ENCODE measurements at regions not wholly inside any gene's neighbourhood (a gene's known extent, or its start where the extent isn't known, plus 50 kb on each side); places are given as distances from the start of the nearest gene placed in this dataset.

DNA sequence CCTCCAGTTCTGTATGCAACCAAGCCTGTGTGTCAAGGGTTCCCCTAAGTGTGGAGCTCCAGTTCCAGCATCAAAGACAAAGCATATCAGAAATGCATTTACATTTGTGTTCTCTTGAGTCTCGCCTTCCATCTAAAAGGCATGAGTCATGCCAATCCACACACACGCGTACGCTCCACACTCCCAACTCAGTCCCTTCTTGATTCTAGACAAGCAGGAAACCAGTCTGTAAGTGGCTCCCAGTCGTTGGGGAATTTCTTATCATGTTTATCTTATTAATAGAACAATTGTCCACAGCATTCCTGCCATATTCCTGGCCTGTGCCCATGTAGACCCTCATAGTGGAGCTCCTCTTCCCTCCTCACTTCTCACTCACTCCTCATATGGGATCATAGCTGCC, 86.4 kb upstream of the SLC35G4 start:
- TF ChIP-seq, protein P1, sequence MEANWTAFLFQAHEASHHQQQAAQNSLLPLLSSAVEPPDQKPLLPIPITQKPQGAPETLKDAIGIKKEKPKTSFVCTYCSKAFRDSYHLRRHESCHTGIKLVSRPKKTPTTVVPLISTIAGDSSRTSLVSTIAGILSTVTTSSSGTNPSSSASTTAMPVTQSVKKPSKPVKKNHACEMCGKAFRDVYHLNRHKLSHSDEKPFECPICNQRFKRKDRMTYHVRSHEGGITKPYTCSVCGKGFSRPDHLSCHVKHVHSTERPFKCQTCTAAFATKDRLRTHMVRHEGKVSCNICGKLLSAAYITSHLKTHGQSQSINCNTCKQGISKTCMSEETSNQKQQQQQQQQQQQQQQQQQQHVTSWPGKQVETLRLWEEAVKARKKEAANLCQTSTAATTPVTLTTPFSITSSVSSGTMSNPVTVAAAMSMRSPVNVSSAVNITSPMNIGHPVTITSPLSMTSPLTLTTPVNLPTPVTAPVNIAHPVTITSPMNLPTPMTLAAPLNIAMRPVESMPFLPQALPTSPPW (CRISPR knock-in tag; IDR thresholded peaks at IDR 0.05): no peak
- TF ChIP-seq CBX5 (IDR thresholded peaks at IDR 0.05; ENCODE audit: borderline replicate concordance, low read depth): no peak
- TF ChIP-seq SIN3A (IDR thresholded peaks at IDR 0.05; ENCODE audit: borderline replicate concordance in 2 of 2, control insufficient read depth in 1 of 2, low read depth in 2 of 2, low read length in 2 of 2): no peak
- TF ChIP-seq FOXA1 (IDR thresholded peaks at IDR 0.05; ENCODE audit: borderline replicate concordance): no peak
- no peak for TF ChIP-seq ZBTB2 (IDR thresholded peaks at IDR 0.05)
- TF ChIP-seq RFX5 (IDR thresholded peaks at IDR 0.05; ENCODE audit: low read depth, low read length): no peak
- no peak for TF ChIP-seq CTCF (IDR thresholded peaks at IDR 0.05 in 2 of 3, conservative IDR thresholded peaks at IDR 0.05 in 1 of 3; ENCODE audit: insufficient read depth in 2 of 3, low read depth in 1 of 3, low read length in 3 of 3)

All from K562 (cell line).